ENCODE measurements at regions not wholly inside any gene's neighbourhood (a gene's known extent, or its start where the extent isn't known, plus 50 kb on each side); places are given as distances from the start of the nearest gene placed in this dataset.

DNA sequence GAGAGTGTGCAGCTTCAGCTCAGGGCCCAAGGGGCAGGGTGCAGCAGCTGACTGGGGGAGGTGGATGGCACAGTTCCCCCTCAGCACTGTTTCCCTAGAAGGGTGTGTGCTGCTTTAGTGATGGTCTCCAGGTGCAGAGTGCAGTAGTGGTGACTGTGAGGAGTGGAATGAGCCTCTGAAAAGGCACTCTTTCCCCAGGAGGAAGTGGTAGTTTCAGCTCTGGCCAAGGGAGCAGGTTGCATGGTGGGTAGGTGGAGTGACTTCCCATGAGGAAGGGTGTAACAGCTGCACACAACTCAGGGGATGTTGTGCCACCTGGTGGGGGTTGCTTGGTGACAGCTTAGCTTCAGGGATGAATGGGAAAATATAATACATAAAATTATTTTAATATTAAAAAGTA is 251.5 kb upstream of the NXPH2 start:
- no peak for DNase-seq (ENCODE audit: low spot score)

- no peak for DNase-seq (ENCODE audit: low spot score)
Measured at GRCh38 chr2:139020287-139020686, 240.1 kb upstream of the NXPH2 start.

GRCh38 chr2:139018252-139018651 is 238.1 kb upstream of the NXPH2 start:
- no peak for DNase-seq (ENCODE audit: low spot score)

- no peak for DNase-seq (ENCODE audit: low spot score)
Measured at GRCh38 chr2:139007130-139007529, 226.9 kb upstream of the NXPH2 start.

- no peak for DNase-seq (ENCODE audit: low spot score)
Measured at GRCh38 chr2:139000131-139000785, 220.1 kb upstream of the NXPH2 start.

GRCh38 chr2:138997856-138998517 is 217.8 kb upstream of the NXPH2 start:
- DNase-seq (ENCODE audit: low spot score): no peak

GRCh38 chr2:138997346-138997745 is 217.2 kb upstream of the NXPH2 start:
- DNase-seq (ENCODE audit: low spot score): no peak

DNA sequence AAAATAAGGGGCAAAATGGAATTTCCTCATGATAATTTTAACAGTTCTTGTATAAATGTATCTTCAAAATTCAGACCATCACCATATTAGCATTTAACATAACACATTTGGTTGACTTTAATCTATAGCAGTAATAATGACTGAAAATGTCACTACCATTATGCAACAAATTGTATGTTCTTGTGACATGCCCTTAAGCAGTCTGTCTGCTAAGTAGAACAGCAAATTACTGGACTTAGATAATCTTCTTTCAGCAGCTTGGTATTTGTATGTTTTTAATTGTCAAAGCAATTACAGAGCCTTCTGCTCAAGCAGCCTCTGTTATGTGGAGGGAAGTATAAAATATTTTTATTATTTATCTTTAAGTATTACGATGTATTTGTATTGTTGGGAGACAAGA is 214.3 kb upstream of the NXPH2 start:
- no peak for DNase-seq (ENCODE audit: low spot score)

DNA sequence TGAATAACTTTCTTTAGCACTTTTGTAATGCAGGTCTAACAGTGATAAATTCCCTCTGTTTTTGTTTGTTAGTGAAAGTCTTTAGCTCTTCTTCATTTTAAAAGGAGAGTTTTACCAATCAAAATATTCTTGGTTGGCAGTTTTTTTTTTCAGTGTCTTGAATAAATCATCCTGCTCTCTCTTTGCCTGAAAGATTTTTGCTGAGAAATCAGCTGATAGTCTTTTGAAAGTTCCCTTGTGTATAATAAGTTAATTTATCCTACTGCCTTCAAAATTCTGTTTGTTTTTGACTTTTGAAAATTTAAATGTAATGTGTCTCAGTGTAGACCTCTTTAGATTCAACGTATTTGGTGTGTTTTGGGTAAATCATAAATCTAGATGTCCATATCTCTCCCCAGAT is 205.7 kb upstream of the NXPH2 start:
- DNase-seq (ENCODE audit: low spot score): no peak

- no peak for DNase-seq (ENCODE audit: low spot score)
Measured at GRCh38 chr2:138979131-138979785, 199.1 kb upstream of the NXPH2 start.

DNA sequence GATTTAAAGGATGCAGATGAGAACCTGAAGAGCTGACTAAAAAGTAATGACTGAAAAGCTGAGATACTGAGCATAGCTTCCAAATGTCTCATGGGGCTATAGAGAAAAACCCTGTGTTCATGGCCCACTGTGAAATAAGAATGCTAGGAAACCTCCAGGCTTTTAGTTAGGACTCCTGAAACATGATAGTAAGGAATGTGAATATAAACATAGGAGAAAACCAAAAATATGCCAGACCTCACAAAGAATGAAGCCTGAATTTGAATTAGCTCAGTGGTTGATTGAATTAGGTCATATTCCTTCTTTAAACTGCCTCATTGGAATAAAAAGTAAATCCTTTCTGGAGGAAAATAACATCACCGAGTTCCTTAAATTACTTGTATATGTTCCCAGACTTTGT is 194.5 kb upstream of the NXPH2 start:
- no peak for DNase-seq (ENCODE audit: low spot score)

GRCh38 chr2:138964418-138964817 is 184.2 kb upstream of the NXPH2 start:
- DNase-seq (ENCODE audit: low spot score): no peak

DNA sequence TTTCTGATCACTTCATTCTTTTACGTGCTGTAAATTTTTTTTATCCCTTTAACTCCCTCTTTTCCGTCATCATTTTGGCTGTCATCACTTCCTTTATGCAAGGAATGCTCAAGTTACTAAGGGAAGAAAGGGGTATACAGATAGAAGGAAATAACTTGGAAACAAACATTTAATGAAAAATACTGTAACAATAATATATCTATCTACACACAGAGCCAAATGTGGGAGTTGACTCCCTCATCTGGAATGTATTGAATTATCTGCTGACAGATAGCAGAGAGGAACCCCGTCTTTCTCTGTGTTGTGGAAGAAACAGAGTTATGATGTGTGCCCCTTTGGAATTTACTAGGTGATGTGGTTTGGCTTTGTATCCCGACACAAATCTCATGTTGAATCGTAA is 182.5 kb upstream of the NXPH2 start:
- no peak for DNase-seq (ENCODE audit: low spot score)

DNA sequence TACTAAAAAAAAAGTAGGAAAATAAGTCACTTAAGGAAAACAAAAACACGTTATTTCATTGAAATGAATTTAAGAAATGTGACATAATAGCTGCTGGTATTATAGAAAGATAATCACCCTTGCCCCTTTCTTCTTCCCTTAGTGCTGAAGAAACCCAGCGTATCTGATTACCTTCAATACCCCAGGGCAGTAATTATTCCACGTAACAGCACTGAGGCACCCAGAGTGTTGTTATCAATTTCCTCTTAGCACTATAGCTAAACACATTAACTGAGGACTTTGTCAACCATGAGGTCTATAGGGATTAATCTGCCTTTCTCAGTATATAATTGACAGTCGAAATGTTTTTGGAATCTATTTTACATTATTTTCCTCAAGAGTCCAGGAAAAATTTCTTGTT is 180.0 kb upstream of the NXPH2 start:
- no peak for DNase-seq (ENCODE audit: low spot score)

DNA sequence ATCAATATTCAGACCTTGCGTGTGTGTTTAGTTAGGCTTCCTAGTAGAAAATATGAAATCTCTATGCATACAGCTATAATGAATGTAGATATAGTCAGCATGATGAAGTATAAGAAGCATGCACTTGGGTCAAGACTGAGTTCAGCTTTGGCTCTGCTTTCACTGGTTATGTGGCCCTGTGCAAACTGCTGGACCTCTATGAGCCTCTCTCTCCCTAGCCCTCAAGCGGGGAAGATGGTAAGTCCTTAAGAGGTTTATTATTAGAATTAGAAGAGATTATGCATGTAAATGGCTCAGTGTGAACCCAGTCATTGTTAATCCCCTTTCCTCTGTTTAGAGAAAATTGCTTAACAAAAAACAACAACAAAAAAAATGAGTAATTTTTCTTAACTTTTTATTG is 178.8 kb upstream of the NXPH2 start:
- DNase-seq (ENCODE audit: low spot score): no peak

DNA sequence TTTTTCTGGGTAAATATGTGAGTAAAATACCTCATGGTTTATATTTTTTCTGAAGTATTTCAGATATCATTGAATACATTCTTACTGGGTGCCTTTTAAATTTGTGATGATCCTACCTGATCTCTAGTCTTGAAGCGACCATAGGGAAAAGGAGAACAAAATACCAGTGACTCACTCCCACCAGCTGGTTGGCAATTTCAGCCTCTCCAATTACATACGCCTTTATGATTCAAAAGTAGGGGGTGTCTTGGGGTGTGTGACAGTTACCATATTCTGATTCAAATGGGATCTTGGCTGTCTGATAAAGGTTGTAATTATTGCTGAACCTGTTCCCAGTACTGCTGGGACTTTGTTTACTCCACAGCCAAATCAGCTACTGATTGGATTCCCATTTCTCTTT is 175.9 kb upstream of the NXPH2 start:
- DNase-seq (ENCODE audit: low spot score): no peak

- DNase-seq (ENCODE audit: low spot score): no peak
Measured at GRCh38 chr2:138950486-138950885, 170.3 kb upstream of the NXPH2 start.

DNA sequence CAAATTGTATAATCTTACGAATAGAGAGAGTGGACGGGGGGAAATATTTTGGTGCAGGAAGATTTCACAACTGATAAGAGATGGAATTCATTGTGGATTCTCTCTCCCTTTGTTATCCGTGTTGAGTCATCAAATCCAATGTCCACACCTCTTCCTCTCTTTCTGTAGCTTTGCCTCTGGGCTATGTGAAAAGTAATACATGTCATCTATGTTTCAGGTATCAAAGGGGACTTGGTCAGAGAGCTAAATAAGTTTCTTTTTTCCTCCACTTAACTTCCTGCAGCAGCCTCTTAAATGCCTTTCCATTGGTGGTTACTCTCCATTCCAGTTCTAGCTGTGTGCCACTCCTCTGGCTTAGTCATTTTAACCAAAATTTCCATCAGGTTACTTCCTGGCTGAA is 169.3 kb upstream of the NXPH2 start:
- no peak for DNase-seq (ENCODE audit: low spot score)

GRCh38 chr2:138948070-138948539 is 167.9 kb upstream of the NXPH2 start:
- DNase-seq (ENCODE audit: low spot score): peak; percentile 19

DNA sequence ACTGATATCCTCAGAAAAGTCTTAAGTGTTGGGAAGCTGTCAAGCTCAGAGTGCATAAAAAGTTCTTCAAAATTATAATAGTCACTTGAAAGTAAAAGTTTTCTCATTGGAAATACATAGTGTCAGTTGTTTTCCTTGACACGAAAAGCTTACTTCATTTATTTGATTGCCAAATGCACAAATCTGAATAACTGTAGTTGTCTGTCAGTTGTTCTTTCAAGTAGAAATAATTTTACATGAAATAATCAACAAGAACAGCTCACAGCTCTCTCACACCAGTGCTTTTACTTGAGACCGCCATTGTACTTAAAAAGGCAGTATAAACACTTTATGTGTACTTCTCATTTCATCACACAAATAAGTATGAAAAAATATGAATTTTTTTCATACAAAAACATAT is 163.3 kb upstream of the NXPH2 start:
- DNase-seq (ENCODE audit: low spot score): no peak

DNA sequence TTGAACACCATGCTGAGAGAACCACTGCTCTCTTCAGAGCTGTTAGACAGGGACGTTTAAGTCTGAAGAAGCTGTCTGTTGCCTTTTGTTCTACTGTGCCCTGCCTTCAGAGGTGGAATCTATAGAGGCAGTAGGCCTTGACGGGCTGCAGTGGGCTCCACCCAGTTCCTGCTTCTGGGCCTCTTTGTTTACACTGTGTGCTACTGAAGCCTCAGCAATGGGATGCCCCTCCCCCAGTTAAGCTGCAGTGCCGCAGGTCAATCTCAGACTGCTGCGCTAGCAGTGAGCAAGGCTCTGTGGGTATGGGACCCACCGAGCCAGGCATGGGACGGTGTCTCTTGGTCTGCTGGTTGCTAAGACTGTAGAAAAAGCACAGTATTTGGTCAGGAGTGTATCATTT is 162.3 kb upstream of the NXPH2 start:
- DNase-seq (ENCODE audit: low spot score): no peak

DNA sequence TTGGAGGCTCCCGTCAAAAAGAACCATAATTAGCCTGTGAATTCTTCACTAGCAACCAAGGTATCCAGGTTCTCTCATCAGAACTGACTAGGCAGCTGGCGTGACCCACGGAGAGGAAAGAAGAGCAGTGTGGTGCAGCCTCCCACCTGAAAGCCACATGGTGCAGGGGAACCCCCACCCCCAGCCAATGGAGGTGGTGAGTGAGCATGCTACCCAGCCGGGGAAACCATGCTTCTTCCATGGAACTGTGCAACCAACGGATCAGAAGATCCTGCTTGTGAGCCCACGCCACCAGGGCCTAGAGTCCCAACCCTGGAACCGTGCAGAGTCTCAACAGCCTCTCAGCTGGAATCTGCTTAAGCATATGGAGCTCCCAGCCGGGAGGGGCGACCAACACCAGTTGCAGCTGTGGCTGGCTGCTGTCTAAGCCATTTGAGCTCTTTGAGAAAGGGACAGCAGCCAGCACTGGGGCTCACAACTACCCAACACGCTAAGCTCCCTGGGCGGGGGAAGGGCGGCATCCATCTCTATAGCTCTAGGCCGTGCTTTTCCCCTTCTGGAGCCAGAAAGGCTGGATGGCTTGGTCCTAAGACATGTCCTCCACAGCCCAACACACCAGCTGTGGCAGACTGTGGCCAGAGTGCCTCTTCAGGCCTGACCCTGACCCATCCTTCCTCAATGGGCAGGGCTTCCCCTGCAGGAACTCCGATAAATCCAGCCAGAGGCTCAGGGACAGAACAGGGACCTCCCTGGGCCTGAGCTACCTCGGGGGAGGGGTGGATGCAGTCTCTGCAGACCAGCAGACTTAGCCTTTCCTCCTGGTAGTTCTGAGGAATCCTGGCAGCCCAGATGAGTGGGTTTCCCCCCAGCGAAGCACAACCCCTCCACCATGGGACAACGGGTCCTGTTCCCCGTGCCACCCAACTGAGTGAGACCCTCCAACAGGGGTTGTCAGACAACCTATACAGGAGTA is 151.4 kb upstream of the NXPH2 start:
- no peak for DNase-seq (ENCODE audit: low spot score)

Data from GM03348 (cell line).